ENCODE measurements at regions not wholly inside any gene's neighbourhood (a gene's known extent, or its start where the extent isn't known, plus 50 kb on each side); places are given as distances from the start of the nearest gene placed in this dataset.

GRCh38 chr22:48900626-48901025 is 927.0 kb downstream of the BRD1 start:
- no peak for FAIRE-seq
- no peak for DNase-seq (ENCODE audit: insufficient read length, low spot score)
- TF ChIP-seq CTCF (IDR thresholded peaks at IDR 0.05; ENCODE audit: insufficient read depth, missing control alignments) = no peak

GRCh38 chr22:48900327-48900597 is 927.4 kb downstream of the BRD1 start:
- FAIRE-seq (no peak), DNase-seq (ENCODE audit: insufficient read length, low spot score) (no peak)
- TF ChIP-seq CTCF (IDR thresholded peaks at IDR 0.05; ENCODE audit: insufficient read depth, missing control alignments) = no peak

GRCh38 chr22:48899523-48900326 is 927.9 kb downstream of the BRD1 start:
- no peak for TF ChIP-seq CTCF (IDR thresholded peaks at IDR 0.05; ENCODE audit: insufficient read depth, missing control alignments)
- no peak for FAIRE-seq
- no peak for DNase-seq (ENCODE audit: insufficient read length, low spot score)

GRCh38 chr22:48898524-48899250 is 929.0 kb downstream of the BRD1 start:
- no peak for TF ChIP-seq CTCF (IDR thresholded peaks at IDR 0.05; ENCODE audit: insufficient read depth, missing control alignments)
- FAIRE-seq (no peak), DNase-seq (ENCODE audit: insufficient read length, low spot score) (no peak)

- DNase-seq (ENCODE audit: insufficient read length, low spot score) (no peak), FAIRE-seq (no peak)
- TF ChIP-seq CTCF (IDR thresholded peaks at IDR 0.05; ENCODE audit: insufficient read depth, missing control alignments) = no peak
Measured at GRCh38 chr22:48897645-48898370, 929.9 kb downstream of the BRD1 start.

GRCh38 chr22:48896766-48897644 is 930.7 kb downstream of the BRD1 start:
- TF ChIP-seq CTCF (IDR thresholded peaks at IDR 0.05; ENCODE audit: insufficient read depth, missing control alignments) = no peak
- DNase-seq (ENCODE audit: insufficient read length, low spot score) (no peak), FAIRE-seq (no peak)

All from D721Med (cell line).